Pancreas (tissue), 10 donors: ENCODE measurements at regions not wholly inside any gene's neighbourhood (a gene's known extent, or its start where the extent isn't known, plus 50 kb on each side); places are given as distances from the start of the nearest gene placed in this dataset.

Source experiments
- ATAC-seq, 4 donors: fragments of 200-7000 bp; cut with Tn5 transposase; one replicate each; pipeline versions ENCODE4 v1.8.0 to v1.9.1; 2020; ENCODE audit warnings: mild to moderate bottlenecking in 4 of 4, moderate library complexity in 4 of 4
- DNase-seq, 6 donors: peaks; one replicate each; pipeline ENCODE4 v3.0.0-alpha.2; 2020
- FAIRE-seq: peaks from 2 replicates; lab custom pipeline; 2012; peaks lifted over from hg19 to GRCh38; lab: Jason Lieb, UNC
- H3K27ac ChIP-seq, 4 donors: fragments of 200-600 bp; sonication (generic); 1 replicate in 3 of 4; 2 replicates in 1 of 4; pipeline versions ENCODE4 v1.5.0 to v1.8.0; 2020
- H3K27me3 ChIP-seq, 4 donors: fragments of 200-600 bp; one replicate each; pipeline ENCODE4 v1.8.0; 2021
- H3K36me3 ChIP-seq, 3 donors: fragments of 200-600 bp; sonication (generic) in 1 of 3; one replicate each; pipeline versions ENCODE4 v1.5.0 to v1.8.0; 2020 to 2021
- H3K4me1 ChIP-seq, 3 donors: fragments of 200-600 bp; one replicate each; pipeline ENCODE4 v1.8.0; 2021
- H3K4me3 ChIP-seq, 4 donors: fragments of 200-600 bp; sonication (generic) in 2 of 4; one replicate each; pipeline versions ENCODE4 v1.5.0 to v1.8.0; 2020 to 2021
- H3K9me3 ChIP-seq, 4 donors: fragments of 200-600 bp; one replicate each; pipeline ENCODE4 v1.8.0; 2021
- WGBS, 2 donors: extraction: QIAGEN DNeasy Blood & Tissue Kit; methylation state at CpG; one replicate each; pipeline ENCODE4 v1.1.7; 2013; 5-methylcytosine and 5-hydroxymethylcytosine counted together
- intact Hi-C, 3 donors: fragments of 100-400 bp; cut with DNase I; formaldehyde crosslinking; loops; one replicate each; pipeline versions ENCODE4 v1.11.1 to v1.14.2; 2022
- TF ChIP-seq, protein P1 (sequence below), 4 donors: fragments of 200-600 bp; sonication (generic) in 3 of 4; IDR thresholded peaks; one replicate each; pipeline versions ENCODE4 v1.5.0 to v1.8.0; 2021; ENCODE audit warnings: antibody characterized with exemption in 4 of 4
- donor health status: healthy with polysubstance abuse.
- donor health status: DM: no; HTN: no; CAD: no; lungs with moderate emphysema.
- donor health status: DM: no; HTN: no; CAD: no.
- donor health status: control.
- donor health status: control.
- donor health status: Bipolar disorder and iron deficiency.
- donor health status: DM: yes; HTN: yes; CAD: no.
- donor health status: DM: no; HTN: no; CAD: no.
- donor health status: DM: no; HTN: no; CAD: no.
- donor health status: DM: yes; HTN: yes; CAD: no.

DNA sequence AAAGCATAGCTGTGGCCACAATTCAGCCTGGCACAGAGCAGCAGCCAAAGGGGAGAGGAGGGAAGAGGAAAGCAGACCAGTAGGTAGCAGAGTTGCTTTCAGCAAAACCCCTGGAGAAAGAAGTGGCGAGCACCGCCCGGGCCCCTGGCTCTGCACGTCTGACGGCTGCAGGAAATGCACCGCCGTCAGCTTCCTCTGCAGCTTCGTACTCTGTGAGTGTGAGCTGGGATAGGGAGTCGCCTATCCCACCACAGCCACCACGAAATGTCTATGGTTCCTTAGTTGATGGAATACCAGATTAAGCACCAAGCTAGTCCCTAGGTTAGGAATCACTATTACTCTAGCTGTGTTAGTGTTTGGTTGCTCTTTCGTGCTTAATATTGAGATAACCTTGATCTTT lies 79.9 kb upstream of the NAA20 start:
- FAIRE-seq, result no peak
- no peaks in the 10 kb centered on the region for H3K27me3 ChIP-seq
- 88 to 92% methylated on average over 11 of the region's 11 CpGs for WGBS, 2 donors
- H3K4me1 ChIP-seq, result peaks cover 7 to 11% (median 8%) of the 10 kb centered on the region in 3 donors
- peak overlapping the region in 1 of 4 donors; percentile 39 for H3K27ac ChIP-seq
- no peaks in the 10 kb centered on the region for H3K36me3 ChIP-seq
- H3K4me3 ChIP-seq, result no peak overlapping the region
- intact Hi-C loops, result no loop called here
- DNase-seq, result no peak
- H3K9me3 ChIP-seq, result no peaks in the 10 kb centered on the region
- peak in 1 of 4 donors; percentile 11 for ATAC-seq
- TF ChIP-seq, protein P1, sequence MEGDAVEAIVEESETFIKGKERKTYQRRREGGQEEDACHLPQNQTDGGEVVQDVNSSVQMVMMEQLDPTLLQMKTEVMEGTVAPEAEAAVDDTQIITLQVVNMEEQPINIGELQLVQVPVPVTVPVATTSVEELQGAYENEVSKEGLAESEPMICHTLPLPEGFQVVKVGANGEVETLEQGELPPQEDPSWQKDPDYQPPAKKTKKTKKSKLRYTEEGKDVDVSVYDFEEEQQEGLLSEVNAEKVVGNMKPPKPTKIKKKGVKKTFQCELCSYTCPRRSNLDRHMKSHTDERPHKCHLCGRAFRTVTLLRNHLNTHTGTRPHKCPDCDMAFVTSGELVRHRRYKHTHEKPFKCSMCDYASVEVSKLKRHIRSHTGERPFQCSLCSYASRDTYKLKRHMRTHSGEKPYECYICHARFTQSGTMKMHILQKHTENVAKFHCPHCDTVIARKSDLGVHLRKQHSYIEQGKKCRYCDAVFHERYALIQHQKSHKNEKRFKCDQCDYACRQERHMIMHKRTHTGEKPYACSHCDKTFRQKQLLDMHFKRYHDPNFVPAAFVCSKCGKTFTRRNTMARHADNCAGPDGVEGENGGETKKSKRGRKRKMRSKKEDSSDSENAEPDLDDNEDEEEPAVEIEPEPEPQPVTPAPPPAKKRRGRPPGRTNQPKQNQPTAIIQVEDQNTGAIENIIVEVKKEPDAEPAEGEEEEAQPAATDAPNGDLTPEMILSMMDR (IDR thresholded peaks at IDR 0.05), result no peak

DNA sequence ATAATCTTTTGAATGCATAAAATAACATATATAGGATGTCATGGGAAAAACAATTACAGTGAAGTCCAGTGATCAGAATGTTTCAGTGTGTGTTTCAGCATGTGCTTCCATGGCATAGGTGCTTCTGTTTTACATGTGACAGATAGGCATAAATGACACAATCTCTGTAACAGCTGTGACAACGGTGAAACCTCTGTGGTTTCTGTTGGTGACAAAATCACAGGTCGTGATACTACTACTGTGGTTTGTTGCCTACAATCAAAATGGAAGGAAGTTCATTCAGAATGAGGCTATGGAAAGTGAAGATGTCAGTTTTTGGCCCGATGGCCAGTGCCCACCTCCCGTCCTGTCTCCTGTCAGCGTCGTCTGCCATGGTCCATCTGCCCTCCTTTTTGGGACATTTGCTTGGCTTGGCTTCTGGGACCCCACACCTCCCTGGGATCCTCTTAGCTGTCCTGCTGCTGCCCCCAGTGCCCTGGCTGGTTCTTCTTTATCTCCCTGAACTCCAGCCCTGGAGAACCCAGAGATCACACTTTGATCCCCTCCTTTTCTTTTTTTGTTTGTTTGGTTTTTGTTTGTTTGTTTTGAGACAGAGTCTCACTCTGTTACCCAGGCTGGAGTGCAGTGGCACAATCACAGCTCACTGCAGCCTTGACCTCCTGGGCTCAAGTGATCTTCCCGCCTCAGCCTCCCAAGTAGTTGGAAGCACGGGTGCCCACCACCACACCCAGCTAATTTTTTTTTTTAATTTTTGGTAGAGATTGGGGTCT lies 79.3 kb upstream of the NAA20 start:
- H3K4me3 ChIP-seq, result no peak overlapping the region
- FAIRE-seq (no peak), DNase-seq (no peak), ATAC-seq (no peak)
- WGBS, 2 donors, result 80 to 81% methylated on average over 8 of the region's 8 CpGs
- H3K4me1 ChIP-seq, result peaks cover 7 to 12% (median 11%) of the 10 kb centered on the region in 3 donors
- H3K27ac ChIP-seq, result no peak overlapping the region
- intact Hi-C loops, result no loop called here
- H3K27me3 ChIP-seq, result no peaks in the 10 kb centered on the region
- H3K9me3 ChIP-seq, result no peaks in the 10 kb centered on the region
- H3K36me3 ChIP-seq, result no peaks in the 10 kb centered on the region
- TF ChIP-seq, protein P1 (IDR thresholded peaks at IDR 0.05), result no peak

DNA sequence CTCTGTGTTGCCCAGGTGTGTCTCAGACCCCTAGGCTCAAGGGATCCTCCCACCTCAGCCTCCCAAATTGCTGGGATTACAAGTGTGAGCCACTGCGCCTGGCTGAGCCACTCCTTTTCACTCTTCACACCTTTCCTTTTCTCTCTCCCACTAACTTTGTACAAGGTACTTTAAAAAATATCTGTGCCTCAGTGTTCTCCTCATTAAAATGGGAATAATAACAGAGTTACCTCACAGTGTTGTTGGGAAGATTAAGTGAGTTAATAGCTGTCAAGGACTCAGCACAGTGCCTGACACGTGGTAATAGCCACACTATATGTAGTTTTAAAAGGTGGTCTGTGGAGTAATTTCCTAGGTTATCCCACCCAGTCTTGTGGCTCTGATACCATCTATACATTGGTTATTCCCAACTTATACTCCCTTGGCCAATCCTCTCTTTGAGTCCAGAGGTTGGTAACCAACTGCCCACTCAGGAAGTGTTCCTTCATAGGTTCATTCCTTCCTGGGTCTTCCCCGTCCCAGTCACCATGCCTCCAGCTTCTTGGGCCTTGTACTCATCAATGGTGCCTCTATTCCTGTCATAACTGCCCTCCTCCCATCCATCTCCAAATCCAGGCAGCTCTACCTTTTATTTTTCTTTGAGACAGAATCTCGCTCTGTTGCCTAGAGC lies 78.6 kb upstream of the NAA20 start:
- no peaks in the 10 kb centered on the region for H3K36me3 ChIP-seq
- no peaks in the 10 kb centered on the region for H3K9me3 ChIP-seq
- 94 to 95% methylated on average over 4 of the region's 4 CpGs for WGBS, 2 donors
- H3K27me3 ChIP-seq, result no peaks in the 10 kb centered on the region
- H3K4me1 ChIP-seq, result peaks cover 11 to 18% (median 12%) of the 10 kb centered on the region in 3 donors
- ATAC-seq, result no peak
- intact Hi-C loops, result no loop called here
- no peak overlapping the region for H3K27ac ChIP-seq
- TF ChIP-seq, protein P1 (IDR thresholded peaks at IDR 0.05), result no peak
- no peak for FAIRE-seq
- DNase-seq, result no peak
- H3K4me3 ChIP-seq, result no peak overlapping the region

DNA sequence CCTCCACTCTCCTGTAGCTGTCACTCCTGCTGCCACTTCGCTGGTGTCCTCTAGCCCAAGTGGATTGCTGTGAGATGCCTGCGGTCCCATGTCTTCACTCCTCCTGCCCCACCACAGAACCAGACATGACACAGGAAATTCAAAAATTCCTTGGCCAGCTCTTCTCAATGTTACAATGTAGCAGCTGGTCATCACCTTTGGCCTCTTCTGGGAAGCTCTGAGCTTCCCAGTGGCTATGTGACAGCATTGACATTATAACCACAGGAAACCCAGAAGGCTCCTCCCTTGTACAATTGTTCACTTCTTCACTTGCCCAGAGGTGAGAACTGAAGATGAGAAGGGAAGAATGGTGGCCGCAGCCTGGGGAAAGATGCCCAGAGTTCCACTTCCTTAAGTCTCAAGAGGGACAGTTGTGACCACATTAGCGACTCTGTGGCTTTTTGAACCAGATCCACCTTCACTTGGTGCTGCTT lies 76.1 kb upstream of the NAA20 start:
- Histone ChIP-seq H3K4me1 (peaks cover 12 to 35% (median 30%) of the 10 kb centered on the region in 3 donors), H3K4me3 (no peak overlapping the region), H3K36me3 (no peaks in the 10 kb centered on the region), H3K9me3 (no peaks in the 10 kb centered on the region), H3K27me3 (no peaks in the 10 kb centered on the region), H3K27ac (no peak overlapping the region)
- FAIRE-seq (no peak), ATAC-seq (no peak), DNase-seq (no peak)
- intact Hi-C loops, result no loop called here
- TF ChIP-seq, protein P1 (IDR thresholded peaks at IDR 0.05), result no peak
- 83 to 92% methylated on average over 4 of the region's 4 CpGs for WGBS, 2 donors
